ENCODE measurements at regions not wholly inside any gene's neighbourhood (a gene's known extent, or its start where the extent isn't known, plus 50 kb on each side); places are given as distances from the start of the nearest gene placed in this dataset.
A peak's percentile ranks its signal among the peaks of the same experiment; 100 is the strongest.

DNA sequence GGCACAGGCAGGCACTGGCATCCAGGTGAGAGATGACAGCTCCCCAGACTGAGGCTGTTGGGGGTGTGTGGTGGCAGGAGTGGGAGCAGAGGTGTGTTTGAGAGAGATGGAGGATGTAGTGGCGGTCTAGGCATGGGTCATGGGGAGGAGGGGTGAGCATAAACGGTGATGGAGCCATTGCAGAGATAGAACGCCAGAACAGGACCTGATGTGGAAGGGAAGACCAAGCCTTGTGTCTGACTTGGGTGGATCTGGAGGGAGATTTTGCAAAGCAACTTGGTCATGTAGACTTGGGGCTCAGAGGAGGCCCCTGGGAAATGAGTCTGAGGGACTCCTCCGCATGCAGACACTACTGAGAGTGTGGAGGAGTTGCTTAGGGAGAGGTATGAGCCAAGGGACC is 50.0 kb upstream of the CLDN5 start:
- Histone ChIP-seq H3K79me2 (ENCODE audit: control insufficient read depth, insufficient read depth, low read length) (no peaks in the 10 kb centered on the region), H3K4me3 (no peak overlapping the region), H2AFZ (ENCODE audit: low read depth, low read length) (no peak overlapping the region), H3K9ac (ENCODE audit: insufficient read depth in 1 of 2, low read depth in 2 of 2, low read length in 2 of 2) (no peak overlapping the region), H3K9me3 (replicated peaks; ENCODE audit: control insufficient read depth, insufficient read depth, low read depth, low read length) (no peaks in the 10 kb centered on the region), H3K4me1 (replicated peaks in 1 of 2; ENCODE audit: control insufficient read depth in 2 of 2, insufficient read depth in 2 of 2, low read length in 2 of 2) (peaks cover 20 to 23% of the 10 kb centered on the region in 2 experiments), H3K27ac (ENCODE audit: extremely low read depth, low read depth, low read length) (no peak overlapping the region), H4K20me1 (replicated peaks; ENCODE audit: control insufficient read depth, insufficient read depth, low read length) (peaks cover 11% of the 10 kb centered on the region), H3K27me3 (ENCODE audit: control insufficient read depth in 2 of 2, insufficient read depth in 2 of 2, low read length in 2 of 2) (peaks cover 58 to 70% of the 10 kb centered on the region in 2 experiments), H3K36me3 (ENCODE audit: control insufficient read depth, insufficient read depth, low read length) (no peaks in the 10 kb centered on the region), H3K4me2 (ENCODE audit: insufficient read depth, low read length) (no peak overlapping the region), H3K9me1 (ENCODE audit: control insufficient read depth, insufficient read depth, low read length) (peaks cover 3% of the 10 kb centered on the region)
- CTCF ChIA-PET (ENCODE audit: low intra/inter-chr PET ratio), result no interaction called here
- POLR2A ChIA-PET, result interaction anchor here (0.6 to 2.6 kb wide), 7 partner anchors 9 to 69 kb away, joined by 3 to 9 read pairs (median 3); no protein-coding TSS in a partner anchor
- TF ChIP-seq, protein P1, sequence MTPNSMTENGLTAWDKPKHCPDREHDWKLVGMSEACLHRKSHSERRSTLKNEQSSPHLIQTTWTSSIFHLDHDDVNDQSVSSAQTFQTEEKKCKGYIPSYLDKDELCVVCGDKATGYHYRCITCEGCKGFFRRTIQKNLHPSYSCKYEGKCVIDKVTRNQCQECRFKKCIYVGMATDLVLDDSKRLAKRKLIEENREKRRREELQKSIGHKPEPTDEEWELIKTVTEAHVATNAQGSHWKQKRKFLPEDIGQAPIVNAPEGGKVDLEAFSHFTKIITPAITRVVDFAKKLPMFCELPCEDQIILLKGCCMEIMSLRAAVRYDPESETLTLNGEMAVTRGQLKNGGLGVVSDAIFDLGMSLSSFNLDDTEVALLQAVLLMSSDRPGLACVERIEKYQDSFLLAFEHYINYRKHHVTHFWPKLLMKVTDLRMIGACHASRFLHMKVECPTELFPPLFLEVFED (CRISPR knock-in tag; conservative IDR thresholded peaks at IDR 0.05), result 0 out of 2 replicates have a peak, but pooled peaks have one; percentile 50
- TF ChIP-seq, protein P2, sequence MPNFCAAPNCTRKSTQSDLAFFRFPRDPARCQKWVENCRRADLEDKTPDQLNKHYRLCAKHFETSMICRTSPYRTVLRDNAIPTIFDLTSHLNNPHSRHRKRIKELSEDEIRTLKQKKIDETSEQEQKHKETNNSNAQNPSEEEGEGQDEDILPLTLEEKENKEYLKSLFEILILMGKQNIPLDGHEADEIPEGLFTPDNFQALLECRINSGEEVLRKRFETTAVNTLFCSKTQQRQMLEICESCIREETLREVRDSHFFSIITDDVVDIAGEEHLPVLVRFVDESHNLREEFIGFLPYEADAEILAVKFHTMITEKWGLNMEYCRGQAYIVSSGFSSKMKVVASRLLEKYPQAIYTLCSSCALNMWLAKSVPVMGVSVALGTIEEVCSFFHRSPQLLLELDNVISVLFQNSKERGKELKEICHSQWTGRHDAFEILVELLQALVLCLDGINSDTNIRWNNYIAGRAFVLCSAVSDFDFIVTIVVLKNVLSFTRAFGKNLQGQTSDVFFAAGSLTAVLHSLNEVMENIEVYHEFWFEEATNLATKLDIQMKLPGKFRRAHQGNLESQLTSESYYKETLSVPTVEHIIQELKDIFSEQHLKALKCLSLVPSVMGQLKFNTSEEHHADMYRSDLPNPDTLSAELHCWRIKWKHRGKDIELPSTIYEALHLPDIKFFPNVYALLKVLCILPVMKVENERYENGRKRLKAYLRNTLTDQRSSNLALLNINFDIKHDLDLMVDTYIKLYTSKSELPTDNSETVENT (CRISPR knock-in tag; IDR thresholded peaks at IDR 0.05), result 0 out of 2 replicates have a peak, but pooled peaks have one; percentile 0
- TF ChIP-seq SMAD4 (CRISPR knock-in tag; conservative IDR thresholded peaks at IDR 0.05) (no peak), CBX3 (IDR thresholded peaks at IDR 0.05; ENCODE audit: borderline replicate concordance in 1 of 2, low read length in 2 of 2) (peak in 1 of 2 experiments; percentile 53; a peak in 1 of 3 replicates), U2AF1 (optimal IDR thresholded peaks at IDR 0.05; ENCODE audit: low read depth, low read length) (no peak), ZNF124 (CRISPR knock-in tag; IDR thresholded peaks at IDR 0.05) (0 out of 2 replicates have a peak, but pooled peaks have one; percentile 20), POLR2G (IDR thresholded peaks at IDR 0.05; ENCODE audit: low read depth, low read length) (no peak), MCM7 (IDR thresholded peaks at IDR 0.05) (peak in 1 of 2 experiments; percentile 90; a peak in 1 of 4 replicates), TSC22D4 (tag; IDR thresholded peaks at IDR 0.05) (0 out of 2 replicates have a peak, but pooled peaks have one; percentile 42), XRCC5 (IDR thresholded peaks at IDR 0.05; ENCODE audit: low read depth, low read length) (no peak), MCM3 (IDR thresholded peaks at IDR 0.05) (peak; percentile 15; the same call in 1 of the 2 replicates), OTX1 (CRISPR knock-in tag; IDR thresholded peaks at IDR 0.05) (0 out of 2 replicates have a peak, but pooled peaks have one; percentile 65), ZNF263 (CRISPR knock-in tag; IDR thresholded peaks at IDR 0.05; ENCODE audit: borderline replicate concordance) (peak; percentile 72), ELF4 (CRISPR knock-in tag; IDR thresholded peaks at IDR 0.05) (0 out of 2 replicates have a peak, but pooled peaks have one; percentile 60)
- TF ChIP-seq, protein P3, sequence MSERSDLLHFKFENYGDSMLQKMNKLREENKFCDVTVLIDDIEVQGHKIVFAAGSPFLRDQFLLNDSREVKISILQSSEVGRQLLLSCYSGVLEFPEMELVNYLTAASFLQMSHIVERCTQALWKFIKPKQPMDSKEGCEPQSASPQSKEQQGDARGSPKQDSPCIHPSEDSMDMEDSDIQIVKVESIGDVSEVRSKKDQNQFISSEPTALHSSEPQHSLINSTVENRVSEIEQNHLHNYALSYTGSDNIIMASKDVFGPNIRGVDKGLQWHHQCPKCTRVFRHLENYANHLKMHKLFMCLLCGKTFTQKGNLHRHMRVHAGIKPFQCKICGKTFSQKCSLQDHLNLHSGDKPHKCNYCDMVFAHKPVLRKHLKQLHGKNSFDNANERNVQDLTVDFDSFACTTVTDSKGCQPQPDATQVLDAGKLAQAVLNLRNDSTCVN (CRISPR knock-in tag; IDR thresholded peaks at IDR 0.05), result 0 out of 2 replicates have a peak, but pooled peaks have one; percentile 42
- in situ Hi-C loops (cut with MboI), result loop anchor here (25.0 kb wide), 1 partner anchor 1563 kb away; no protein-coding TSS in a partner anchor
- WGBS (ENCODE audit: insufficient coverage, low coverage, missing lambda C conversion rate), result 3% methylated on average over 4 of the region's 4 CpGs
- intact Hi-C loops (cut with micrococcal nuclease), result no loop called here
- ATAC-seq, result no peak
- no TSS peak for BruUV-seq (replicated peaks)
- DNase-seq (ENCODE audit: extremely low read depth in 1 of 4, low spot score in 3 of 4), result peak in 3 of 4 experiments; percentile 31 to 41 (median 37)
- no peak for FAIRE-seq
